PC-9 (cell line): ENCODE measurements at regions not wholly inside any gene's neighbourhood (a gene's known extent, or its start where the extent isn't known, plus 50 kb on each side); places are given as distances from the start of the nearest gene placed in this dataset.

Source experiments
- BruUV-seq: library from RNA; stranded (reverse); fragments of 400-500 nt; replicated peaks from 2 replicates; lab custom pipeline; 2021; lab: Mats Ljungman, UMichigan
- CTCF ChIA-PET: fragments of 300-600 bp; sonication (Branson Sonifier 250); formaldehyde crosslinking; loops from one replicate; lab custom pipeline; 2022; ENCODE audit warnings: antibody characterized with exemption; lab: Charles Lee
- POLR2A ChIA-PET: fragments of 300-600 bp; sonication (Branson Sonifier 250); formaldehyde crosslinking; loops from one replicate; lab custom pipeline; 2022; ENCODE audit warnings: antibody characterized with exemption; ENCODE audit not compliant: unreplicated experiment; lab: Charles Lee
- DNase-seq, 2 experiments: peaks; one replicate each; pipeline versions ENCODE4 v3.0.0 to v3.0.0-alpha.2; 2015 to 2022; ENCODE audit warnings: mixed read lengths in 1 of 2
- H2AFZ ChIP-seq: fragments of 200-600 bp; sonication (generic); 2 replicates; pipeline ENCODE4 v1.8.1; 2017; ENCODE audit warnings: antibody characterized with exemption
- H3F3A ChIP-seq: fragments of 200-600 bp; sonication (generic); 2 replicates; pipeline ENCODE4 v1.8.1; 2017; ENCODE audit warnings: antibody characterized with exemption, mild to moderate bottlenecking, low read depth; ENCODE audit not compliant: insufficient read depth
- H3K27ac ChIP-seq: fragments of 200-600 bp; sonication (generic); 2 replicates; pipeline ENCODE4 v1.6.1; 2016; ENCODE audit warnings: mixed run types
- H3K27me3 ChIP-seq: fragments of 200-600 bp; sonication (generic); 2 replicates; pipeline ENCODE4 v1.6.1; 2016; ENCODE audit warnings: low read depth, mixed run types; ENCODE audit not compliant: insufficient read depth
- H3K36me3 ChIP-seq: fragments of 200-600 bp; sonication (generic); 2 replicates; pipeline ENCODE4 v1.6.1; 2016; ENCODE audit warnings: low read depth, mixed run types
- H3K4me1 ChIP-seq: fragments of 200-600 bp; sonication (generic); replicated peaks from 2 replicates; pipeline ENCODE4 v1.6.1; 2016; ENCODE audit warnings: mixed run types; ENCODE audit not compliant: insufficient read depth
- H3K4me2 ChIP-seq: fragments of 200-600 bp; sonication (generic); 2 replicates; pipeline ENCODE4 v1.6.1; 2017; ENCODE audit warnings: mixed run types
- H3K4me3 ChIP-seq: fragments of 200-600 bp; sonication (generic); 2 replicates; pipeline ENCODE4 v1.6.1; 2016; ENCODE audit warnings: mixed run types
- H3K79me2 ChIP-seq: fragments of 200-600 bp; sonication (generic); 2 replicates; pipeline ENCODE4 v1.6.1; 2017; ENCODE audit warnings: low read depth, mixed run types
- H3K9me2 ChIP-seq: fragments of 200-600 bp; sonication (generic); 2 replicates; pipeline ENCODE4 v1.8.1; 2017; ENCODE audit warnings: mild to moderate bottlenecking; ENCODE audit not compliant: insufficient read depth
- H3K9me3 ChIP-seq: fragments of 200-600 bp; sonication (generic); 2 replicates; pipeline ENCODE4 v1.8.1; 2016; ENCODE audit warnings: low read depth; ENCODE audit not compliant: insufficient read depth
- H4K20me1 ChIP-seq: fragments of 200-600 bp; sonication (generic); 2 replicates; pipeline ENCODE4 v1.8.1; 2017; ENCODE audit not compliant: insufficient read depth
- EZH2 ChIP-seq: fragments of 200-600 bp; sonication (generic); IDR thresholded peaks from 2 replicates; pipeline ENCODE4 v1.8.0; 2017; ENCODE audit warnings: antibody characterized with exemption, low read depth
- intact Hi-C: fragments of 100-400 bp; cut with micrococcal nuclease; formaldehyde crosslinking; loops from one replicate; pipeline ENCODE4 v1.10.0; 2022; ENCODE audit not compliant: unreplicated experiment
- TF ChIP-seq, protein P1 (sequence below): fragments of 200-600 bp; sonication (generic); conservative IDR thresholded peaks from 2 replicates; pipeline ENCODE4 v1.6.1; 2017; ENCODE audit warnings: mixed run types, antibody characterized with exemption, mild to moderate bottlenecking, moderate library complexity

- no peaks in the 10 kb centered on the region for H3F3A ChIP-seq
- no peak for TF ChIP-seq EZH2
- H3K79me2 ChIP-seq, result no peaks in the 10 kb centered on the region
- no peaks in the 10 kb centered on the region for H3K9me2 ChIP-seq
- H3K4me2 ChIP-seq, result no peak overlapping the region
- H4K20me1 ChIP-seq, result no peaks in the 10 kb centered on the region
- no peak overlapping the region for H2AFZ ChIP-seq
- BruUV-seq, result no TSS peak
- ChIA-PET POLR2A (no interaction called here), CTCF (no interaction called here)
- no peak overlapping the region for H3K27ac ChIP-seq
- H3K27me3 ChIP-seq, result peaks cover 93% of the 10 kb centered on the region
- H3K4me1 ChIP-seq, result no peaks in the 10 kb centered on the region
- no peak overlapping the region for H3K4me3 ChIP-seq
- intact Hi-C loops, result no loop called here
- H3K36me3 ChIP-seq, result no peaks in the 10 kb centered on the region
- H3K9me3 ChIP-seq, result no peaks in the 10 kb centered on the region
- no peak for DNase-seq
Measured at GRCh38 chr7:45238806-45239205, 81.2 kb downstream of the RAMP3 start.

DNA sequence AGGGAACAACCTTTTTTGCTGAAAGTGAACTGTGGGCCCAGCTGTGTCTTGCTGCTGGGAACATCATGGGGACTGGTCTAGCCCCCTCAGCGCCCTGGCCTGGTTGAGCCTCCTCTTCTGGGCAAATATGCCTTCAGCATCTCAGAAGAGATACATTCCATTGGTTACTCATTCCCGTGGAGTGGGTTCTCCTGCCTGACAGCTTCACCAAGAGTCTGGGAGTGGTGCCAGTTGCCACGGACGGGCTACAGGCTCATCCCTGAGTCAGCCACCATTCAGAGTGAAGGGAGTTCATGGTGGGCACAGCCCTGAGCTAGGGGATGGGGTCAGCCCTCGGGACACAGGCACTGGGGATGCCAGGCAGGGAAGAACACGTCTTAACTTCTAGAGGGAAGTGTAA, 81.9 kb downstream of the RAMP3 start:
- Histone ChIP-seq H3K4me3 (no peak overlapping the region), H3K4me1 (no peaks in the 10 kb centered on the region), H3K4me2 (no peak overlapping the region), H3K27me3 (peaks cover 92% of the 10 kb centered on the region), H4K20me1 (no peaks in the 10 kb centered on the region), H3K79me2 (no peaks in the 10 kb centered on the region), H2AFZ (no peak overlapping the region), H3K9me2 (no peaks in the 10 kb centered on the region), H3K27ac (no peak overlapping the region), H3K36me3 (no peaks in the 10 kb centered on the region), H3K9me3 (no peaks in the 10 kb centered on the region), H3F3A (no peaks in the 10 kb centered on the region)
- POLR2A ChIA-PET, result no interaction called here
- intact Hi-C loops, result no loop called here
- TF ChIP-seq EZH2, result no peak
- TF ChIP-seq, protein P1, sequence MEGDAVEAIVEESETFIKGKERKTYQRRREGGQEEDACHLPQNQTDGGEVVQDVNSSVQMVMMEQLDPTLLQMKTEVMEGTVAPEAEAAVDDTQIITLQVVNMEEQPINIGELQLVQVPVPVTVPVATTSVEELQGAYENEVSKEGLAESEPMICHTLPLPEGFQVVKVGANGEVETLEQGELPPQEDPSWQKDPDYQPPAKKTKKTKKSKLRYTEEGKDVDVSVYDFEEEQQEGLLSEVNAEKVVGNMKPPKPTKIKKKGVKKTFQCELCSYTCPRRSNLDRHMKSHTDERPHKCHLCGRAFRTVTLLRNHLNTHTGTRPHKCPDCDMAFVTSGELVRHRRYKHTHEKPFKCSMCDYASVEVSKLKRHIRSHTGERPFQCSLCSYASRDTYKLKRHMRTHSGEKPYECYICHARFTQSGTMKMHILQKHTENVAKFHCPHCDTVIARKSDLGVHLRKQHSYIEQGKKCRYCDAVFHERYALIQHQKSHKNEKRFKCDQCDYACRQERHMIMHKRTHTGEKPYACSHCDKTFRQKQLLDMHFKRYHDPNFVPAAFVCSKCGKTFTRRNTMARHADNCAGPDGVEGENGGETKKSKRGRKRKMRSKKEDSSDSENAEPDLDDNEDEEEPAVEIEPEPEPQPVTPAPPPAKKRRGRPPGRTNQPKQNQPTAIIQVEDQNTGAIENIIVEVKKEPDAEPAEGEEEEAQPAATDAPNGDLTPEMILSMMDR, result no peak
- DNase-seq, result peak in 1 of 2 experiments; percentile 33
- CTCF ChIA-PET, result no interaction called here
- no TSS peak for BruUV-seq

DNA sequence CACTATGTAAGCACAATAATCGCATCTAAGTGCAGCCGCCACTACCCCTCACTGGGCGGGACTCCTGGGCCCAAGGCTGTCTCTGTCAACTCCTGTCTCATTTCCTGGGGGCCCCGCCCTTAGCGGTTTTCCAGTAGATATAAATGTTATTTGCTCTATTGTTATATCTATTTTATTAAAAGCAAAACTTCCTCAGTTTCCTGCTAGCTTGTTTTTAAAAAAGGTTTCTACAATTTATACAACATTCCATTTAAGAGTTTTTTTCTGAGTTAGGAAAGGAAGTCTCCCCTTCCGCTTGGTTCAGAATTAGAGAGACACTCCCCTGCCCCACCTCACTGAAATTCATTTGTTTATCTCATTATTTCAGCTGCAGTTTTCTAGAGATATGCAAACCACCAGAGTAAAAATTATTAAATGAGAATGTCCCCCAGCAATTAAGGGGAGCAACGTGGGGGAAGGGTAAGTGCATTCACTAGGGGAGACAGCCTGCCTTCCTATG, 82.7 kb downstream of the RAMP3 start:
- TF ChIP-seq, protein P1, result no peak
- TF ChIP-seq EZH2, result no peak
- CTCF ChIA-PET, result no interaction called here
- no peak overlapping the region for H2AFZ ChIP-seq

GRCh38 chr7:45240926-45241325, 83.3 kb downstream of the RAMP3 start:
- ChIA-PET CTCF (no interaction called here), POLR2A (no interaction called here)
- H3F3A ChIP-seq, result no peaks in the 10 kb centered on the region
- H3K4me3 ChIP-seq, result no peak overlapping the region
- TF ChIP-seq, protein P1, result no peak
- TF ChIP-seq EZH2, result no peak
- no peak overlapping the region for H3K4me2 ChIP-seq
- no TSS peak for BruUV-seq
- intact Hi-C loops, result no loop called here
- H3K36me3 ChIP-seq, result no peaks in the 10 kb centered on the region
- no peaks in the 10 kb centered on the region for H3K9me2 ChIP-seq
- H3K27me3 ChIP-seq, result peaks cover 94% of the 10 kb centered on the region
- no peak overlapping the region for H2AFZ ChIP-seq
- H3K9me3 ChIP-seq, result no peaks in the 10 kb centered on the region
- H3K4me1 ChIP-seq, result no peaks in the 10 kb centered on the region
- H3K27ac ChIP-seq, result no peak overlapping the region
- no peaks in the 10 kb centered on the region for H3K79me2 ChIP-seq
- DNase-seq, result no peak
- H4K20me1 ChIP-seq, result no peaks in the 10 kb centered on the region

More for the DNA sequence above, 82.7 kb downstream of the RAMP3 start:
- H3K27me3 ChIP-seq, result peaks cover 94% of the 10 kb centered on the region
- H3K27ac ChIP-seq, result no peak overlapping the region
- no TSS peak for BruUV-seq
- H3K4me1 ChIP-seq, result no peaks in the 10 kb centered on the region
- no peaks in the 10 kb centered on the region for H3K36me3 ChIP-seq
- no peaks in the 10 kb centered on the region for H3K9me2 ChIP-seq
- no peaks in the 10 kb centered on the region for H3F3A ChIP-seq
- POLR2A ChIA-PET, result no interaction called here
- DNase-seq, result peak in 1 of 2 experiments; percentile 26
- no peak overlapping the region for H3K4me3 ChIP-seq
- no peaks in the 10 kb centered on the region for H3K79me2 ChIP-seq
- H3K9me3 ChIP-seq, result no peaks in the 10 kb centered on the region
- H4K20me1 ChIP-seq, result no peaks in the 10 kb centered on the region
- intact Hi-C loops, result no loop called here
- H3K4me2 ChIP-seq, result no peak overlapping the region
